AG09319 (cell line): ENCODE measurements at regions not wholly inside any gene's neighbourhood (a gene's known extent, or its start where the extent isn't known, plus 50 kb on each side); places are given as distances from the start of the nearest gene placed in this dataset.

Experiments used
- DNase-seq: peaks from one replicate; pipeline ENCODE4 v3.0.0-alpha.2; 2010; ENCODE audit warnings: low read depth; ENCODE audit errors: extremely low read depth
- CTCF ChIP-seq: IDR thresholded peaks from 2 replicates; pipeline ENCODE4 v1.5.1; 2011; ENCODE audit warnings: low read depth, mild to moderate bottlenecking, inconsistent platforms, low read length, moderate library complexity

GRCh38 chr3:61411009-61411662 is 150.2 kb upstream of the PTPRG start:
- no peak for TF ChIP-seq CTCF
- no peak for DNase-seq

DNA sequence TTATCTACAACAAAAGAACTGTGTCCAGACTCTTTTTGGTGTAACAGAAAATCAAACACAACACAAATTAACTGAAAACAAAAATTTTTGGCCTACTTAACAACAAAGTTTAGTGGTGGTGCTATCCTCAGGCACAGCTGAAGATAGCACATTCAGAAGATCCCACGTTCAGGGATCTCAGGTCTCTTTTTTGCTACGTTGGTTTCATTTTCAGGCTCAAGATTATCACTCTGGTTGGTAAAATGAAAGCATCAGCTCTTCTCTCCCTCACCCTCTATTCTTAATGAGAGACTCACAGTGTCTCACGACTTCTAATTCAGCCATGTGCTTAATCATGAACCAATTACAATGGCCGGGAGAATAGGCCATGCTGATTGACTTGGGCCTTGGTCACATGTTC is 146.9 kb upstream of the PTPRG start:
- no peak for DNase-seq
- TF ChIP-seq CTCF, result no peak

DNA sequence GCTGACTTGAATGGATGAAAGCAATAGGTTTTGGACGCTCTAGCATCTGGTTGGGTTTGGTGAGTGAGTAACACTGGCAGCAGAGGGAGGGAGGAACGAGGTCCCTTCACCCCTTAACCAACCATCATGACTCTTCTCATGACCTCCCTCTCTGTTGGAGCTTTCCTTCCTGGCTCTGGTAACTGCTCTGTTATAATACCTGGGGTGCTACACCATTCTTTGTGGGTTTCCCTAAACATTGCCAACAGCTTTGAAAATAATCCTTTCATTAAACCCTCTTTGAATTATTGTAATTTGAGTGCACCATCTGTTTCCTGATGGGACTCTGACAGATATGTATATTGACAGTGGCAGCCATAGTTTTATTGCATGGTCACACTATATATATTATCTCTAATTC is 146.2 kb upstream of the PTPRG start:
- TF ChIP-seq CTCF, result no peak
- DNase-seq, result no peak

GRCh38 chr3:61416618-61417017 is 144.8 kb upstream of the PTPRG start:
- no peak for TF ChIP-seq CTCF
- DNase-seq, result no peak

DNA sequence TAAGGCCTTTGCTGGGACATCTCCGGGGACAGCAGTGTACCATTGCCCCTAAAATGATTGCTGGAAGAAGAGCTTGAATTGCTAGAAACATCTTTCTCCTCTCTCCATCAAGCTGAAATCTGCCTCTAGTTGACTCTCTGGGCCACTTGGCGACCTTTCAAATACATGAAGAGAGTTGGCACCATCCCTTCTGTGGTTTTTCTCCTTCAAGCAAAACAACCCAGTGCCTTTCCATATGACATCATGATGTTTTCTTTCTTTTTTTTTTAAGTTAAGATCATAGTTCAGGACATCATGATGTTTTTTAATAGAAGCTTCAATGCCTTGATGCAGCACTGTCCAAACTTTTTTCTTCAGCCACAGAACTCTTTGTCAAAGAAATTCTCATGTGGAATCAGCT is 144.0 kb upstream of the PTPRG start:
- no peak for DNase-seq
- TF ChIP-seq CTCF, result no peak

- DNase-seq, result no peak
- no peak for TF ChIP-seq CTCF
These were observed 141.1 kb upstream of the PTPRG start for GRCh38 chr3:61420136-61420759.

- no peak for TF ChIP-seq CTCF
- DNase-seq, result no peak
These were observed 138.3 kb upstream of the PTPRG start for GRCh38 chr3:61422945-61423673.
